Cardiac muscle cell (in vitro differentiated cells and primary cell): ENCODE measurements at regions not wholly inside any gene's neighbourhood (a gene's known extent, or its start where the extent isn't known, plus 50 kb on each side); places are given as distances from the start of the nearest gene placed in this dataset.

ENCODE experiments used
- DNase-seq, 2 donors: peaks; one replicate each; pipeline versions ENCODE4 v3.0.0 to v3.0.0-alpha.2; 2010 to 2017; ENCODE audit warnings: low read depth in 1 of 2, low spot score in 1 of 2
- H3K27ac ChIP-seq: fragments of 200-600 bp; sonication (generic); 2 replicates; pipeline ENCODE4 v1.5.1; 2016
- H3K27me3 ChIP-seq: fragments of 200-600 bp; sonication (generic); 2 replicates; pipeline ENCODE4 v1.6.0; 2016; ENCODE audit warnings: control low read depth
- H3K36me3 ChIP-seq: fragments of 200-600 bp; sonication (generic); 2 replicates; pipeline ENCODE4 v1.5.1; 2016; ENCODE audit warnings: control low read depth
- H3K4me1 ChIP-seq: fragments of 200-600 bp; sonication (generic); 2 replicates; pipeline ENCODE4 v1.8.1; 2017; ENCODE audit warnings: low read depth, mild to moderate bottlenecking, mixed run types
- H3K4me3 ChIP-seq: fragments of 200-600 bp; sonication (generic); 2 replicates; pipeline ENCODE4 v1.5.1; 2016; ENCODE audit warnings: mild to moderate bottlenecking
- H3K9me3 ChIP-seq: fragments of 200-600 bp; sonication (generic); 2 replicates; pipeline ENCODE4 v1.5.1; 2017; ENCODE audit warnings: low read depth, mild to moderate bottlenecking, control low read depth
- TF ChIP-seq, protein P1 (sequence below): IDR thresholded peaks from 2 replicates; pipeline ENCODE4 v1.5.1; 2012; ENCODE audit warnings: low read depth, mild to moderate bottlenecking, low read length

DNA sequence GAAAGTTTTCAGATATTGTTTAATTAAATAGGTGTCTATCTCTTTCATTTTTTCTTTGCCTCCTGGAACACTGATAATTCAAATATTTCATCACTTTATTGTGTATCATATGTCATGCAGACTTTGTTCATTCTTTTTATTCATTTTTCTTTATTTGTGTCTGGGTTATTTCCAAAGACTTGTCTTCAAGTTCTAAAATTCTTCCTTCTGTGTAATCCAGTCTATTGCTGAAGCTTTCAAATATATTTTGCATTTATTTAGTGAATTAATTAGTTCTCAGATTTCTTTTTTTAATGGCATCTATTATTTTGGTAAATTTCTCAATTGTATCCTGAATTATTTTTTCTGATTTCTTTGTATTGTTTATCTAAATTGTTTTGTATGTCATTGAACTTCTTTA, 70.1 kb downstream of the ZNF330 start:
- H3K27ac ChIP-seq = no peak overlapping the region
- H3K4me3 ChIP-seq = no peak overlapping the region
- no peaks in the 10 kb centered on the region for H3K36me3 ChIP-seq
- H3K9me3 ChIP-seq = no peaks in the 10 kb centered on the region
- TF ChIP-seq, protein P1, sequence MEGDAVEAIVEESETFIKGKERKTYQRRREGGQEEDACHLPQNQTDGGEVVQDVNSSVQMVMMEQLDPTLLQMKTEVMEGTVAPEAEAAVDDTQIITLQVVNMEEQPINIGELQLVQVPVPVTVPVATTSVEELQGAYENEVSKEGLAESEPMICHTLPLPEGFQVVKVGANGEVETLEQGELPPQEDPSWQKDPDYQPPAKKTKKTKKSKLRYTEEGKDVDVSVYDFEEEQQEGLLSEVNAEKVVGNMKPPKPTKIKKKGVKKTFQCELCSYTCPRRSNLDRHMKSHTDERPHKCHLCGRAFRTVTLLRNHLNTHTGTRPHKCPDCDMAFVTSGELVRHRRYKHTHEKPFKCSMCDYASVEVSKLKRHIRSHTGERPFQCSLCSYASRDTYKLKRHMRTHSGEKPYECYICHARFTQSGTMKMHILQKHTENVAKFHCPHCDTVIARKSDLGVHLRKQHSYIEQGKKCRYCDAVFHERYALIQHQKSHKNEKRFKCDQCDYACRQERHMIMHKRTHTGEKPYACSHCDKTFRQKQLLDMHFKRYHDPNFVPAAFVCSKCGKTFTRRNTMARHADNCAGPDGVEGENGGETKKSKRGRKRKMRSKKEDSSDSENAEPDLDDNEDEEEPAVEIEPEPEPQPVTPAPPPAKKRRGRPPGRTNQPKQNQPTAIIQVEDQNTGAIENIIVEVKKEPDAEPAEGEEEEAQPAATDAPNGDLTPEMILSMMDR = no peak
- no peaks in the 10 kb centered on the region for H3K4me1 ChIP-seq
- no peaks in the 10 kb centered on the region for H3K27me3 ChIP-seq
- DNase-seq = no peak

DNA sequence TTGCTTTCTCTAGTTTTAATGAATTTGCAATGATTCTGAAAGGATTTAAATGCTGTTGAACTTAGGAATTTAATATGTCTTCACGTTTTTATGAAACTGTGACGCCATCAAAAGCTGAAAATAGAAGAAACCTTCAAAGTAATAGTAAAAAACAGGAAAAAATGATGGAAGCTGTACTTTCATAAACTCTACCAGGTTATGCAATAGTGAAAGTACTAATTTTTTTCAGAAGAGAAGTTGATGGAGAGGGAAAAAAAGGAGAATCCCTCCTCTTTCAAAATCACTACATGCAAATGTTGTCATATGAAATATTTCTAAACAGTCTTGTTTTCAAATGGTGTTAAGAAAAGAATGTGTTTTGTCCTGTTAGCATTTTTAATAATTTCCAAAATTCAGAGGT, 73.6 kb downstream of the ZNF330 start:
- Histone ChIP-seq H3K27ac (no peak overlapping the region), H3K9me3 (no peaks in the 10 kb centered on the region), H3K27me3 (no peaks in the 10 kb centered on the region), H3K36me3 (no peaks in the 10 kb centered on the region), H3K4me1 (no peaks in the 10 kb centered on the region), H3K4me3 (no peak overlapping the region)
- no peak for DNase-seq
- TF ChIP-seq, protein P1 = no peak

DNA sequence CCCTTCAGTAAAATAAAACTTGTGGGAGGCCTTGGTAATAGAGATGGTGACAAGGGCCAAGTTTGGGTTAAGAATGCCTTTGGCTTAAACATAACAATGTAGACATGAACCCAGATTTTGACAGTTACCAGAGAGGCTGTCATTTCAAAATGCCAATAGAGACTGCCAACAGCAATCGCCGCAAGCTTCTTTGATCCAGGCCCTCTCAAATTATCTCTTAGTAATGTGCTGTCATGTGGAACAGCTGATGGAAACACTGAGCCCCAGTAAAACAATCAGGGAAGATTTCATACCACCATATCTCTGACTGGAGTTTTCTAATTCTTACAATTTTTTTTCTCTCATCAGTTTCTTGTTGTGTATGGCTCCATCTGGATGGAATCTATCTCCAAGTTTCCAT, 80.5 kb downstream of the ZNF330 start:
- Histone ChIP-seq H3K27ac (peak overlapping the region; percentile 53), H3K9me3 (no peaks in the 10 kb centered on the region), H3K4me3 (no peak overlapping the region), H3K36me3 (no peaks in the 10 kb centered on the region), H3K27me3 (no peaks in the 10 kb centered on the region), H3K4me1 (peaks cover 11% of the 10 kb centered on the region)
- DNase-seq = peak in 1 of 2 donors; percentile 49
- TF ChIP-seq, protein P1 = no peak

- DNase-seq = no peak
- Histone ChIP-seq H3K4me3 (no peak overlapping the region), H3K27me3 (no peaks in the 10 kb centered on the region), H3K9me3 (no peaks in the 10 kb centered on the region), H3K4me1 (peaks cover 11% of the 10 kb centered on the region), H3K36me3 (no peaks in the 10 kb centered on the region), H3K27ac (no peak overlapping the region)
- TF ChIP-seq, protein P1 = no peak
Measured at GRCh38 chr4:141302924-141303323, 82.2 kb downstream of the ZNF330 start.

GRCh38 chr4:141304346-141304745, 83.7 kb downstream of the ZNF330 start:
- no peak overlapping the region for H3K4me3 ChIP-seq
- TF ChIP-seq, protein P1 = no peak
- H3K27me3 ChIP-seq = no peaks in the 10 kb centered on the region
- no peaks in the 10 kb centered on the region for H3K36me3 ChIP-seq
- peaks cover 11% of the 10 kb centered on the region for H3K4me1 ChIP-seq
- no peak overlapping the region for H3K27ac ChIP-seq
- no peak for DNase-seq
- H3K9me3 ChIP-seq = no peaks in the 10 kb centered on the region

DNA sequence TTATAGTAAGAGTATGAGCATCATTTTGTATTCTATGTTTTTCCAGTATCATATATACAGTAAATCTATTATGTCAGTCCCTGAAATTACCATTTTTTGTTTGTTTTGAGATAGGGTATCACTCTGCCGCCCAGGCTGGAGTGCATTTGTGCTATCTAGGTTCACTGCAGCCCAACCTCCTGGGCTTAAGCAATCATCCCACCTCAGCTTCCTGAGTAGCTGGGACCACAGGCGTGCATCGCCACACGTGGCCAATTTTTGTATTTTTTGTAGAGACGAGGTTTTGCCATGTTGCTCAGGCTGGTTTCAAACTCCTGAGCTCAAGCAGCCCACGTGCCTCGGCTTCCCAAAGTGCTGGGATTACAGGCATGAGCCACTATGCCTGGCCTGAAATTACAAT, 85.6 kb downstream of the ZNF330 start:
- Histone ChIP-seq H3K36me3 (no peaks in the 10 kb centered on the region), H3K27ac (no peak overlapping the region), H3K4me1 (peaks cover 4% of the 10 kb centered on the region), H3K9me3 (no peaks in the 10 kb centered on the region), H3K27me3 (no peaks in the 10 kb centered on the region), H3K4me3 (no peak overlapping the region)
- TF ChIP-seq, protein P1 = no peak
- DNase-seq = no peak
